ENCODE measurements at regions not wholly inside any gene's neighbourhood (a gene's known extent, or its start where the extent isn't known, plus 50 kb on each side); places are given as distances from the start of the nearest gene placed in this dataset.

DNA sequence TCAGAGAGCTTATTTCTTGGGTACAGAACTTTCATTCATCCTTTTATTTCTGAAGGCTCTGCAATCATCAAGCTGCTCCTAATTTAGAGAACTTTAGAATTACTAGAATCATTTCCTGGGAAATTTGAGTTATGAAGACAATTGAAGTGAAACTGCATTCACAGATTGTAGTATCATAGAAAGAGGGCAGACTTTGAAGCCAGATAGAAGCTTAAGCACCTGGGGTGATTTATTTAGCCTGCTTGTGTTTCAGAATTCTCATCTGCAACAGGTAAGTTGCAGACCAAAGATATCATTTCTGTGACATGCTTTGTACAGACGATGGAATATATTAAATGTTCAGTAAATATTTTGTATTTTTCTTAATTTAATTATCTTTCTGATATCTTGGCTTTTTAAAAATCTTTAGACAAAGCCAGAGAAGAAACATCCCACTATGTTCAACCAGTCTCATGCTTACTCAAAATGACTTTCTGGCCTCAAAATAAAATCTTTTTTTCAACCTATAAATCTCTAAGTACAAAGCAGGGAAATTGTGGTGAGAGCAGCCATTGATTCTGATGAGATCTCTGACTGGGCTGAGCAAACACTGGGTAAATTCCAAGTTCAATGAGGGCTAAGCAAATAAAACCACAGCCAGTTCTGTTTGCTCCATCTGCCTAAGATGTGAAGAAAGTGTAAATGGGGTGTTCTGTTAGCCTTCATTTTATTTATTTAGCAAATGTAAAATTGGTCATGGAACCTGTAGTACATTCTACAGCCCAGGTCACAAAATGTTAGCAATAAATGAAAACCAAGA is 264.7 kb upstream of the CCNG1 start:
- Histone ChIP-seq H3K9me3 (ENCODE audit: control insufficient read depth, low read length) (no peaks in the 10 kb centered on the region), H3K27ac (ENCODE audit: low read depth, low read length, severe bottlenecking) (no peak overlapping the region), H3K4me3 (ENCODE audit: extremely low read depth, insufficient read depth, low read length, poor library complexity, severe bottlenecking) (no peak overlapping the region), H3K4me1 (ENCODE audit: control insufficient read depth, insufficient read depth, low read length, poor library complexity, severe bottlenecking) (no peaks in the 10 kb centered on the region), H3K36me3 (ENCODE audit: control insufficient read depth, insufficient read depth, low read length) (no peaks in the 10 kb centered on the region)
- no CpG with 5 or more reads among the region's 1 CpG for WGBS, 2 experiments (ENCODE audit: insufficient coverage in 2 of 2)

DNA sequence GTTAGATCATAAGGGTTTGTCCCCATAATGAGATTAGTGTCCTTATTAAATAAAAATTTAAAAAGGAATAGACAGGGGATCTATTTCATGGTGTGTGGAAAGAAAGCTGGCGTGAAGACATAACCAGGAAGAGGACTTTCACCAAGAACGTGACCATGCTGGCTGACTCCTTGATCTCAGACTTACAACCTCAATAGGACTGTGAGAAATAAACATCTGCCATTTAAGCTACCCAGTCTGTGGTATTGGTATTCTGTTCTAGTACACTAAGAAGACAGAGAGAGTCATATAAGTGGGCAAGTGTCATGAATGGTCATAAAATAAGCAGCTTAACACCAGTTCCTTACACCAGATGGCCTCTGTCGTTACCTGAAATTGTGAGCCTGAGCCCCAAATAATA is 259.4 kb upstream of the CCNG1 start:
- 83 to 100% methylated on average over 1 of the region's 3 CpGs for WGBS, 2 experiments (ENCODE audit: insufficient coverage in 2 of 2)
- H3K4me1 ChIP-seq (ENCODE audit: control insufficient read depth, insufficient read depth, low read length, poor library complexity, severe bottlenecking), result no peaks in the 10 kb centered on the region
- H3K4me3 ChIP-seq (ENCODE audit: extremely low read depth, insufficient read depth, low read length, poor library complexity, severe bottlenecking), result no peak overlapping the region
- H3K36me3 ChIP-seq (ENCODE audit: control insufficient read depth, insufficient read depth, low read length), result no peaks in the 10 kb centered on the region
- H3K27ac ChIP-seq (ENCODE audit: low read depth, low read length, severe bottlenecking), result no peak overlapping the region
- H3K9me3 ChIP-seq (ENCODE audit: control insufficient read depth, low read length), result no peaks in the 10 kb centered on the region

GRCh38 chr5:163185315-163185714 is 252.1 kb upstream of the CCNG1 start:
- Histone ChIP-seq H3K27ac (ENCODE audit: low read depth, low read length, severe bottlenecking) (no peak overlapping the region), H3K4me3 (ENCODE audit: extremely low read depth, insufficient read depth, low read length, poor library complexity, severe bottlenecking) (no peak overlapping the region), H3K4me1 (ENCODE audit: control insufficient read depth, insufficient read depth, low read length, poor library complexity, severe bottlenecking) (no peaks in the 10 kb centered on the region), H3K9me3 (ENCODE audit: control insufficient read depth, low read length) (no peaks in the 10 kb centered on the region), H3K36me3 (ENCODE audit: control insufficient read depth, insufficient read depth, low read length) (no peaks in the 10 kb centered on the region)
- 85 to 95% methylated on average over 3 of the region's 4 CpGs for WGBS, 2 experiments (ENCODE audit: insufficient coverage in 2 of 2)

GRCh38 chr5:163189023-163189553 is 248.3 kb upstream of the CCNG1 start:
- H3K9me3 ChIP-seq (ENCODE audit: control insufficient read depth, low read length), result no peaks in the 10 kb centered on the region
- no peaks in the 10 kb centered on the region for H3K36me3 ChIP-seq (ENCODE audit: control insufficient read depth, insufficient read depth, low read length)
- no peaks in the 10 kb centered on the region for H3K4me1 ChIP-seq (ENCODE audit: control insufficient read depth, insufficient read depth, low read length, poor library complexity, severe bottlenecking)
- no peak overlapping the region for H3K27ac ChIP-seq (ENCODE audit: low read depth, low read length, severe bottlenecking)
- no peak overlapping the region for H3K4me3 ChIP-seq (ENCODE audit: extremely low read depth, insufficient read depth, low read length, poor library complexity, severe bottlenecking)
- WGBS, 2 experiments (ENCODE audit: insufficient coverage in 2 of 2), result 83 to 100% methylated on average over 1 to 2 of the region's 2 CpGs

- Histone ChIP-seq H3K4me3 (ENCODE audit: extremely low read depth, insufficient read depth, low read length, poor library complexity, severe bottlenecking) (no peak overlapping the region), H3K4me1 (ENCODE audit: control insufficient read depth, insufficient read depth, low read length, poor library complexity, severe bottlenecking) (no peaks in the 10 kb centered on the region), H3K27ac (ENCODE audit: low read depth, low read length, severe bottlenecking) (no peak overlapping the region), H3K9me3 (ENCODE audit: control insufficient read depth, low read length) (no peaks in the 10 kb centered on the region), H3K36me3 (ENCODE audit: control insufficient read depth, insufficient read depth, low read length) (no peaks in the 10 kb centered on the region)
- WGBS, 2 experiments (ENCODE audit: insufficient coverage in 2 of 2), result 94% methylated on average over 2 of the region's 3 CpGs; no CpG with 5 or more reads in 1 of the 2 experiments
Measured at GRCh38 chr5:163190283-163190682, 247.1 kb upstream of the CCNG1 start.

- Histone ChIP-seq H3K4me1 (ENCODE audit: control insufficient read depth, insufficient read depth, low read length, poor library complexity, severe bottlenecking) (no peaks in the 10 kb centered on the region), H3K9me3 (ENCODE audit: control insufficient read depth, low read length) (no peaks in the 10 kb centered on the region), H3K27ac (ENCODE audit: low read depth, low read length, severe bottlenecking) (no peak overlapping the region), H3K36me3 (ENCODE audit: control insufficient read depth, insufficient read depth, low read length) (no peaks in the 10 kb centered on the region), H3K4me3 (ENCODE audit: extremely low read depth, insufficient read depth, low read length, poor library complexity, severe bottlenecking) (no peak overlapping the region)
- no CpG with 5 or more reads among the region's 1 CpG for WGBS, 2 experiments (ENCODE audit: insufficient coverage in 2 of 2)
Measured at GRCh38 chr5:163190784-163191183, 246.6 kb upstream of the CCNG1 start.

GRCh38 chr5:163193886-163194285 is 243.5 kb upstream of the CCNG1 start:
- no peaks in the 10 kb centered on the region for H3K4me1 ChIP-seq (ENCODE audit: control insufficient read depth, insufficient read depth, low read length, poor library complexity, severe bottlenecking)
- H3K27ac ChIP-seq (ENCODE audit: low read depth, low read length, severe bottlenecking), result no peak overlapping the region
- no peaks in the 10 kb centered on the region for H3K9me3 ChIP-seq (ENCODE audit: control insufficient read depth, low read length)
- H3K4me3 ChIP-seq (ENCODE audit: extremely low read depth, insufficient read depth, low read length, poor library complexity, severe bottlenecking), result no peak overlapping the region
- WGBS, 2 experiments (ENCODE audit: insufficient coverage in 2 of 2), result 96% methylated on average over 6 to 7 of the region's 7 CpGs
- H3K36me3 ChIP-seq (ENCODE audit: control insufficient read depth, insufficient read depth, low read length), result no peaks in the 10 kb centered on the region

- Histone ChIP-seq H3K4me1 (ENCODE audit: control insufficient read depth, insufficient read depth, low read length, poor library complexity, severe bottlenecking) (no peaks in the 10 kb centered on the region), H3K9me3 (ENCODE audit: control insufficient read depth, low read length) (no peaks in the 10 kb centered on the region), H3K27ac (ENCODE audit: low read depth, low read length, severe bottlenecking) (no peak overlapping the region), H3K4me3 (ENCODE audit: extremely low read depth, insufficient read depth, low read length, poor library complexity, severe bottlenecking) (no peak overlapping the region), H3K36me3 (ENCODE audit: control insufficient read depth, insufficient read depth, low read length) (no peaks in the 10 kb centered on the region)
Measured at GRCh38 chr5:163205645-163206044, 231.8 kb upstream of the CCNG1 start.

DNA sequence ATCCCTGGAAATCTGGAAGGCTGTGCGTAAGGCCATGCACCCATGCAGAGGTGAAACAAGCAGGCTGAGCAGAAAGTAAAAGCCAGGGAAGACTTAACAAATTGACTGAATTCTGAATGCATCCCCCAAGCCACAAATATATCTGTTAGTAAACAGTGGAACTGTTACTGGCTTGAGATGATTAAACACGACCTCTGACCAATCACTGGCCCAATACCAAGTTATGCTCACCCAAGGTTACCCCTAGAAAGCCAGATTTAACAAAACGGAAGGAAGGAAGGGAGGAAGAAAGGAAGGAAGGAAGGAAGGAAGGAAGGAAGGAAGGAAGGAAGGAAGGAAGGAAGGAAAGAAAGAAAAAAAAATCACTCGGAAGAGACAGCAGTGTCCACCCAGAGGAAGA is 215.8 kb upstream of the CCNG1 start:
- WGBS, 2 experiments (ENCODE audit: insufficient coverage in 2 of 2), result 100% methylated on average over 1 of the region's 4 CpGs
- Histone ChIP-seq H3K4me1 (ENCODE audit: control insufficient read depth, insufficient read depth, low read length, poor library complexity, severe bottlenecking) (no peaks in the 10 kb centered on the region), H3K9me3 (ENCODE audit: control insufficient read depth, low read length) (no peaks in the 10 kb centered on the region), H3K27ac (ENCODE audit: low read depth, low read length, severe bottlenecking) (no peak overlapping the region), H3K4me3 (ENCODE audit: extremely low read depth, insufficient read depth, low read length, poor library complexity, severe bottlenecking) (no peak overlapping the region), H3K36me3 (ENCODE audit: control insufficient read depth, insufficient read depth, low read length) (no peaks in the 10 kb centered on the region)

- no CpG with 5 or more reads among the region's 1 CpG for WGBS, 2 experiments (ENCODE audit: insufficient coverage in 2 of 2)
Measured at GRCh38 chr5:163222982-163223381, 214.4 kb upstream of the CCNG1 start.

GRCh38 chr5:163244445-163244987 is 192.9 kb upstream of the CCNG1 start:
- H3K36me3 ChIP-seq (ENCODE audit: control insufficient read depth, insufficient read depth, low read length), result no peaks in the 10 kb centered on the region
- no CpG with 5 or more reads among the region's 2 CpGs for WGBS, 2 experiments (ENCODE audit: insufficient coverage in 2 of 2)
- H3K4me1 ChIP-seq (ENCODE audit: control insufficient read depth, insufficient read depth, low read length, poor library complexity, severe bottlenecking), result no peaks in the 10 kb centered on the region
- H3K27ac ChIP-seq (ENCODE audit: low read depth, low read length, severe bottlenecking), result no peak overlapping the region
- no peak overlapping the region for H3K4me3 ChIP-seq (ENCODE audit: extremely low read depth, insufficient read depth, low read length, poor library complexity, severe bottlenecking)
- no peaks in the 10 kb centered on the region for H3K9me3 ChIP-seq (ENCODE audit: control insufficient read depth, low read length)

More at GRCh38 chr5:163222982-163223381, 214.4 kb upstream of the CCNG1 start:
- Histone ChIP-seq H3K27ac (ENCODE audit: low read depth, low read length, severe bottlenecking) (no peak overlapping the region), H3K9me3 (ENCODE audit: control insufficient read depth, low read length) (no peaks in the 10 kb centered on the region), H3K4me1 (ENCODE audit: control insufficient read depth, insufficient read depth, low read length, poor library complexity, severe bottlenecking) (no peaks in the 10 kb centered on the region), H3K4me3 (ENCODE audit: extremely low read depth, insufficient read depth, low read length, poor library complexity, severe bottlenecking) (no peak overlapping the region), H3K36me3 (ENCODE audit: control insufficient read depth, insufficient read depth, low read length) (no peaks in the 10 kb centered on the region)

All from mesodermal cell (in vitro differentiated cells).